ENCODE measurements at regions not wholly inside any gene's neighbourhood (a gene's known extent, or its start where the extent isn't known, plus 50 kb on each side); places are given as distances from the start of the nearest gene placed in this dataset.

DNA sequence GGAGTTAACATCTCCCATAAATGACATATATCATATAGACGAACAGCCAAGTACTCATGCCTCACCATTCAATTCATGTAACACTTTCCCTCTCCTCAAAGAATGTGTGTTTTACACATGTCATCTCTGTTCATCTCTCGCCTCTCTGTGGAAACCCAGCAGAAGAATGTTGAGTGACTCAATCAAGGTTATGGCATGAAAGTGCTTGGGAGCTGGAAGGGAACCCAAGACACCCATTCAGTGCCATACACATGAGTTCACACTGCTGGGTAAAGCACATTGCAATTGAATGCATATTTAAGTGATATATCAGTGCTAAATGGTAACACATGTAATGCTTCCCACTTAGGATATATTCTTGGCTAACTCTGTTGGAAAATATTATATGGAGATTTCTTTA is 322.9 kb downstream of the PTEN start:
- DNase-seq (ENCODE audit: low spot score) = no peak
- TF ChIP-seq, protein P1, sequence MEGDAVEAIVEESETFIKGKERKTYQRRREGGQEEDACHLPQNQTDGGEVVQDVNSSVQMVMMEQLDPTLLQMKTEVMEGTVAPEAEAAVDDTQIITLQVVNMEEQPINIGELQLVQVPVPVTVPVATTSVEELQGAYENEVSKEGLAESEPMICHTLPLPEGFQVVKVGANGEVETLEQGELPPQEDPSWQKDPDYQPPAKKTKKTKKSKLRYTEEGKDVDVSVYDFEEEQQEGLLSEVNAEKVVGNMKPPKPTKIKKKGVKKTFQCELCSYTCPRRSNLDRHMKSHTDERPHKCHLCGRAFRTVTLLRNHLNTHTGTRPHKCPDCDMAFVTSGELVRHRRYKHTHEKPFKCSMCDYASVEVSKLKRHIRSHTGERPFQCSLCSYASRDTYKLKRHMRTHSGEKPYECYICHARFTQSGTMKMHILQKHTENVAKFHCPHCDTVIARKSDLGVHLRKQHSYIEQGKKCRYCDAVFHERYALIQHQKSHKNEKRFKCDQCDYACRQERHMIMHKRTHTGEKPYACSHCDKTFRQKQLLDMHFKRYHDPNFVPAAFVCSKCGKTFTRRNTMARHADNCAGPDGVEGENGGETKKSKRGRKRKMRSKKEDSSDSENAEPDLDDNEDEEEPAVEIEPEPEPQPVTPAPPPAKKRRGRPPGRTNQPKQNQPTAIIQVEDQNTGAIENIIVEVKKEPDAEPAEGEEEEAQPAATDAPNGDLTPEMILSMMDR (conservative IDR thresholded peaks at IDR 0.05; ENCODE audit: low read depth) = no peak
- POLR2A ChIA-PET (ENCODE audit: low non-redundant PET) = no interaction called here
- CTCF ChIA-PET = interaction anchor here (0.6 kb wide), 1 partner anchor 231 kb away, joined by 3 read pairs; no protein-coding TSS in a partner anchor
- no peak overlapping the region for H3K27ac ChIP-seq

DNA sequence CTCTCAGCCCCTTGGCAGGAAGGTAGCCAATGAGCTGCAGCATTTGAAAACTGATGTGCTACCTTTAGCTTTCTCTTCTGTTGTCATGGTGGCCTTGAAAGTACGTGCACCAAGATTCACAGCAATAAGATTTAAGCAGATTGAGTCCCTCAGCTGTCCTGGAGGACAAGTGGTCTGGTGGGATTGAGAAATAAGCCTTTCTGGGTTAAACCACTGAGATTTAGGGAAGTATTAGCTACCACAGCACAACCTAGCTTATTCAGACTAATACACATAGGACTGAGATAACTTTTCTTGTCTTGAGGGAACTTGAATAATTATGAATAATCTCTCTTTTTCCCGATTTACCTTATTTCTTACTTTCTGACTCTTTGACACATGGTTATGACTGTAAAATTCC is 324.0 kb downstream of the PTEN start:
- no peak overlapping the region for H3K27ac ChIP-seq
- ChIA-PET POLR2A (ENCODE audit: low non-redundant PET) (no interaction called here), CTCF (no interaction called here)
- DNase-seq (ENCODE audit: low spot score) = no peak
- TF ChIP-seq, protein P1 (conservative IDR thresholded peaks at IDR 0.05; ENCODE audit: low read depth) = no peak

DNA sequence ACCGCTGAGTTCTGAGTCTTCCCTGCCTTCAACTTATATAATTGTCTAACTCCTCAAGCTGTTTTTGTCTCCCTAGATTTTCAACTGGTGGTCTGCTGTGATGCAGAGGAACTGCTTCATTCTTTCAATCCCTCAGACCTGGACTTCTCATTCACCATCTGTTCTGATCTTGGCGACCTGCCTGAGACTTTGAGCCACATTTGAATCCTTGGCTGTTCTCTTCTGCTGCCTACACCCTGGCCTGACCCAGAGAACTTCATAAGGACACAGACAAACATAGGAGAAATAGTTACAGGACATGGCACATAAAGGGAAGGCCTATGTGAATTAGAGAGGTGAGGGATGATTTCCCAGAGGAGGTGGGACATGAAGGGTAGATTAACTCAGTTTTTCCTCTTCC is 326.7 kb downstream of the PTEN start:
- no peak for DNase-seq (ENCODE audit: low spot score)
- ChIA-PET CTCF (no interaction called here), POLR2A (ENCODE audit: low non-redundant PET) (no interaction called here)
- H3K27ac ChIP-seq = no peak overlapping the region
- TF ChIP-seq, protein P1 (conservative IDR thresholded peaks at IDR 0.05; ENCODE audit: low read depth) = no peak

DNA sequence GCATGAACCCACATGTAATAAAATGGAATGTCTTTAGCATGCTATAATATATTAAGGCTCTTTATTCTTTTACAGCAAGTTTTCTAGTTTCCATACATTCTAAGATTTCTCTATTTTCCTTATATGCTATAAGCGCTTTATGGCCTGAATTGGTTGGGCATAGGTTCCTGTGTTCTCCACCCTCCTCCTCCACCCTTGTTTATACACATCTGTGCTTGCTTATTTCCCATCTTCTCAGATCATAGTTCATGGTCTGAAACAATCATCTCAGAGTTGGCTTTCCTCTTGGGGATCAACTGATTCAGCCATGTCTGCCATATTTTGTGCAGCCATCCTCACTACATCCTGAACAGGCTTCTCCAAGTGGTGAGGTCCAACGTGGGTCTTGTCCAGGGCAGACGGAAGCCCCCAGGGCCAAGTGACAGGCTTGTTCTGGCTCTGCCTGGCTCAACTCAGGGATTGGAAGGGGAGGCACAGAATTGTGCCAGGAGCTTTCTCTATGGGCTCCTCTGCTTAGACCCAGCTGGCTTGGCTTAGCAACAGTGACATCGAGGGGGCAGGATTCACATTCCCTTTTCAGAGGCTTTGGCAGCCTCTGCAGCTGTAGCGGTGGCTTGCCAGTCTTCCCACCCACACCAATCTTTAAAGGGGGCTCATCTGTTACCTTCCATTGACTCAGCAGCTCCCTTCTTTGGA is 327.3 kb downstream of the PTEN start:
- TF ChIP-seq, protein P1 (conservative IDR thresholded peaks at IDR 0.05; ENCODE audit: low read depth) = no peak
- no peak for DNase-seq (ENCODE audit: low spot score)
- CTCF ChIA-PET = interaction anchor here (1.1 kb wide), 1 partner anchor 10 kb away, joined by 3 read pairs; no protein-coding TSS in a partner anchor
- no peak overlapping the region for H3K27ac ChIP-seq
- POLR2A ChIA-PET (ENCODE audit: low non-redundant PET) = no interaction called here

DNA sequence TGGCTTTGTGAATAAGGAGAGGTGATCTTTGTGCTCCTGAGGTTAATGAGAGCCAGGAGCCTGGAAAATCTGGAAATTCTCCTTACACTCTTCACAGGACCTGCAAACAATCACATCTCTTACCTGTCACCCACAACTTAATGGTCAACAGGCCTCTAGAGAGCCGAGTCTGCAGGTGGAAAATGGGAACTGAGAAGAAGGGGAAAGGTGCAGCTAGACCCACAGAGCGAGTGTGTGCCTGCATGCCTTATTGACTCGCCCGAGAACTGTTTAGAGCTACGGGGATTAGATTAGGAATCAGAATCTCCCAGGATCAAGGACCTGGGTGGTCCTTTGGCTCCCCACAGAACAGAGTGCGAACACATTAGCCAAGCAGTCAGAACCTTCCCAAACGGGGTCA is 329.6 kb downstream of the PTEN start:
- ChIA-PET POLR2A (ENCODE audit: low non-redundant PET) (no interaction called here), CTCF (no interaction called here)
- DNase-seq (ENCODE audit: low spot score) = no peak
- TF ChIP-seq, protein P1 (conservative IDR thresholded peaks at IDR 0.05; ENCODE audit: low read depth) = no peak
- H3K27ac ChIP-seq = no peak overlapping the region

DNA sequence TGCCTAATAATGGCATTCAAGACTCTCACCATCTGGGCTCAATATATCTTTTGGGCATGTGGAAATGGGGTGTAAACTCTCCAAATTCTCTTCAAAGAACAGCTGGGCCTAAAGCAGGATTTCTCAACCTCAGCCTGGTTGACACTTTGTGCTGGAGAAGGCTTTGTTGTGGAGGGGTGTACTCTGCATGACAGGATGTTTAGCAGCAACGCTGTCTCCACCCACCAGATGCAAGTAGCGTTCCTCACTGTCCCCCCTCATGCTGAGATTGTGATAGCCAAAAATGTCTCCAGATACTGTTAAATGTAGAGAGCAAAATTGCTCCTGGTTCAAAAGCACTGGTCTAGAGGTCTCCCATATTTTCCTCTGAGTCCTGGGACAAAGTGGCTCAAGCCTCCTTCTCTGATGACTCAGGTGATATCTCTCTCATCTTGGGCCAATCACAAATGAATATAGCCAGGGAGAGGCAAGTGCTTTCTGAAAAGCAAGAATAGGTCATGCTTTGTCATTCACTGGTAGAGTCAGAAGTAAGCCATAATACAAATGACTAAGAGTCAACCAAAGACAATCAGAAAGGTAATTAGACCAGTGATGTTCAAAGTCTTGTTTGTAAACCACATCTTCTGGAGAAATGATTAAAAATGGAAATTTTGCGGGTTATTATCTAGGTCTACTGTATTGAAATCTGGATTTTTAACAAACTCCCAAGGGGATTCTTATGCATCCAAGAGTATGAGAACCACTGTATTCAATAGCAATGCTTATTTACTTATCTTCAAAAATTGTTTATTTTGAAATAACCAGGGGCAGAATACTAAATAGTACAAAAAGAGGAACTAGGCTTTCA is 330.8 kb downstream of the PTEN start:
- peak; percentile 32 for DNase-seq (ENCODE audit: low spot score)
- ChIA-PET POLR2A (ENCODE audit: low non-redundant PET) (no interaction called here), CTCF (interaction anchor here (0.6 kb wide), 1 partner anchor 718 kb away, joined by 3 read pairs; no protein-coding TSS in a partner anchor)
- no peak overlapping the region for H3K27ac ChIP-seq
- TF ChIP-seq, protein P1 (conservative IDR thresholded peaks at IDR 0.05; ENCODE audit: low read depth) = no peak
